Spleen (tissue), 7 donors: ENCODE measurements at regions not wholly inside any gene's neighbourhood (a gene's known extent, or its start where the extent isn't known, plus 50 kb on each side); places are given as distances from the start of the nearest gene placed in this dataset.

Experiments
- CTCF ChIP-seq, 11 experiments: fragments of 200-600 bp in 7 of 11; fragments of 450-650 bp in 4 of 11; sonication (generic) in 4 of 11; IDR thresholded peaks in 8 of 11; conservative IDR thresholded peaks in 3 of 11; 1 replicate in 7 of 11; 2 replicates in 4 of 11; pipeline versions ENCODE4 v1.4.0 to v1.8.0; 2016 to 2021; ENCODE audit warnings: antibody characterized with exemption in 11 of 11, inconsistent platforms in 4 of 11, mild to moderate bottlenecking in 1 of 11
- POLR2AphosphoS5 ChIP-seq, 3 donors: sonication (generic); formaldehyde crosslinking; IDR thresholded peaks; one replicate each; pipeline ENCODE4 v1.5.1; 2017; ENCODE audit warnings: antibody characterized with exemption in 3 of 3
- donor health status: DM: no; HTN: no; CAD: no; lungs with moderate emphysema.
- donor health status: DM: no; HTN: no; CAD: no.
- donor health status: DM: no; HTN: no; CAD: no.

GRCh38 chr16:50853329-50853728, 111.4 kb downstream of the CYLD start:
- TF ChIP-seq CTCF (IDR thresholded peaks at IDR 0.05 in 8 of 11, conservative IDR thresholded peaks at IDR 0.05 in 3 of 11) (no peak), POLR2AphosphoS5 (IDR thresholded peaks at IDR 0.05) (no peak)
